Stimulated activated memory B cell treated with anti-CD40 and anti-IgM and Interleukin-4, amounts not matched to agents 10 μg/mL and 1 μg/mL and 100 μg/mL, for 72 hours (primary cell): ENCODE measurements at regions not wholly inside any gene's neighbourhood (a gene's known extent, or its start where the extent isn't known, plus 50 kb on each side); places are given as distances from the start of the nearest gene placed in this dataset.

Source experiments
- ATAC-seq: fragments of 150-1000 bp; cut with Tn5 transposase; 2 replicates; pipeline ENCODE4 v1.10.0; 2021
- H3K27ac Mint-ChIP-seq: one replicate; pipeline ENCODE4 v1.8.0; 2022; ENCODE audit warnings: mild to moderate bottlenecking, mixed read lengths
- H3K27me3 Mint-ChIP-seq: one replicate; pipeline ENCODE4 v1.8.0; 2022; ENCODE audit warnings: mixed read lengths
- H3K36me3 Mint-ChIP-seq: one replicate; pipeline ENCODE4 v1.8.0; 2022; ENCODE audit warnings: mixed read lengths
- H3K4me1 Mint-ChIP-seq: one replicate; pipeline ENCODE4 v1.8.0; 2022; ENCODE audit warnings: mixed read lengths
- H3K4me3 Mint-ChIP-seq: one replicate; pipeline ENCODE4 v1.8.0; 2022; ENCODE audit warnings: mild to moderate bottlenecking, moderate library complexity, mixed read lengths
- H3K9me3 Mint-ChIP-seq: one replicate; pipeline ENCODE4 v1.8.0; 2022; ENCODE audit warnings: mixed read lengths

DNA sequence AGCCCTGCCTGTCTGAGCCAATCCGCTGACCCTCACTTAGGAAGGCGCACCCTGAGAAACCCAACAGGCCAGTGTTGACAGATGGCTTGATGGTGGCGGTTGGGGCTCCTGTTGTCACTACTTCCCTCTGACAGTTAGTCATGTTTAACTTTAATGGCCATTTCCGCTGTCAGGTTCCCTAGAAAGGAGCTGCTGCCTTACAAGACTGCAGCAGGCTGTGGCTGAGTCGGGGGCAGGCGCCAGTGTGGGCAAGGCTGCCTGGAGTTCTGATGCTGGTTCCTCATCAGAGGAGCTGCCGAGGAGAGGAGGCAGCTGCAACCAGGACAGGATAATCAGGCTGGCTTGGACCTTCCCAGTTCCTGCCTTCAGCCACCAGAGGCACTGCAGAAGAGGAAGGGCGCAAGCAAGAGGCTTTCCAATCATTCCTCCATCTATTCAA, 223.2 kb upstream of the DYNLRB2 start:
- Mint-ChIP-seq H3K9me3 (peaks cover 2% of the 10 kb centered on the region), H3K4me3 (no peak overlapping the region)

DNA sequence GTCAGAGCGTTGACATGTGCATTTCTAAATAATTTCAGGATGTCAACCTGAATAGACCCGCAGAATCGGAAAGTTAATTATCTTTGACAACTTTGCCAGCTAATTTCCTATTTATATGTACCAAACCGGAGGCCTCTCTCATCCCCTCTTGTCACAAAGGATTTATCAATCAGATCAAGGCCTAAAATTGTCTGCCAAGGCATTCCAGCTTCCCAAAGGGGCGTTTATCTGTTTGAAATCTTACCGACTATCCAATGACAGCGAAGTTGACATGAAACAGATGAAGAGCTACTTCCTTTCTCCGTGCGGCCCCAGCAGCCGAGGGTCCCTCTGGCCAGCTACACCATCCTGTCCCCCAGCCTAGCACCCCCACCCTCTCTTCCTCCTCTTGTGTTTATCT, 223.7 kb upstream of the DYNLRB2 start:
- peaks cover 5% of the 10 kb centered on the region for H3K4me1 Mint-ChIP-seq
- no peak for ATAC-seq
- peaks cover 2% of the 10 kb centered on the region for H3K9me3 Mint-ChIP-seq
- H3K36me3 Mint-ChIP-seq: no peaks in the 10 kb centered on the region
- no peak overlapping the region for H3K27ac Mint-ChIP-seq
- H3K4me3 Mint-ChIP-seq: no peak overlapping the region
- peaks cover 40% of the 10 kb centered on the region for H3K27me3 Mint-ChIP-seq

More for the DNA sequence above, 223.2 kb upstream of the DYNLRB2 start:
- Mint-ChIP-seq H3K4me1 (peaks cover 5% of the 10 kb centered on the region), H3K27ac (no peak overlapping the region), H3K36me3 (no peaks in the 10 kb centered on the region), H3K27me3 (peaks cover 40% of the 10 kb centered on the region)
- ATAC-seq: no peak

DNA sequence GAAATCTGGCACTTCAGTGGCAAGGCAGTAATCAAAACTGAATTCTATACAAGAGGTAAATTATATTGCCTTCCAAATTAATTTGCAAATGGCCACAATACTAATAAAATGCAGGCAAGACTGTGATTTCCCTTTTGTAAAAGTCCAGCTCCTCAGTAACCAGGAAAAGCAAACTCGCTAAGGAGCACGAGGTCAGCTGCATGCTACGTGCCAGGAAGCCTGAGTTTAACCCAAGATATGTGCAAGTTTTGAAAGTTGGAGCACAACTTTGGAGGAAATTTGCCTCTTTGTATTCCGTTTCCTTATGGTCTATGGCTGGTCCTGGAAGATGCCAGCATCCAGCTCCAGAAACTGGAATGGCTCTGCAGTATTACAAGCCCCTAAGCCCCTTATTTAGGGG, 226.8 kb upstream of the DYNLRB2 start:
- Mint-ChIP-seq H3K4me3 (no peak overlapping the region), H3K4me1 (peaks cover 5% of the 10 kb centered on the region), H3K27ac (no peak overlapping the region), H3K9me3 (peaks cover 2% of the 10 kb centered on the region), H3K27me3 (peaks cover 30% of the 10 kb centered on the region), H3K36me3 (no peaks in the 10 kb centered on the region)
- ATAC-seq: no peak

DNA sequence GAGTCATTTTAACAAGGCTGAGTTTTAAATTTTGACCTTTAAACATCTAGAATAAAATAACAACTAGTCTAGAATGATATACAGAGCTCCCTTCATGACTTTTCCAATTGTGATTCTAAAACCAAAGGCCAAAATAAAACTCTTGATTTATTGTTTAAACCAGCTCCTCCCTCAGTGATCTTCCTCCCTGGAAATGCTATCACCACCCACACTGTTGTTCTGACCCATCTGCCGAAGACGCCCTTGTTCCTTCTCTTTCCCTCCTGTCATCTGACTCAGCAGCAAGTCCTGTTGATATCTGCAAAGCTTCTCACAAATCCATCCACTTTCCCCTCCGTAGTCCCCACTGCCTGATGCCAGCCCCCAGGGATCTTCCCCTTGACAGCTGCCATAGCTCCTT, 231.6 kb upstream of the DYNLRB2 start:
- no peaks in the 10 kb centered on the region for H3K9me3 Mint-ChIP-seq
- H3K27ac Mint-ChIP-seq: no peak overlapping the region
- peaks cover 21% of the 10 kb centered on the region for H3K27me3 Mint-ChIP-seq
- no peaks in the 10 kb centered on the region for H3K36me3 Mint-ChIP-seq
- no peaks in the 10 kb centered on the region for H3K4me1 Mint-ChIP-seq
- H3K4me3 Mint-ChIP-seq: no peak overlapping the region
- ATAC-seq: no peak

DNA sequence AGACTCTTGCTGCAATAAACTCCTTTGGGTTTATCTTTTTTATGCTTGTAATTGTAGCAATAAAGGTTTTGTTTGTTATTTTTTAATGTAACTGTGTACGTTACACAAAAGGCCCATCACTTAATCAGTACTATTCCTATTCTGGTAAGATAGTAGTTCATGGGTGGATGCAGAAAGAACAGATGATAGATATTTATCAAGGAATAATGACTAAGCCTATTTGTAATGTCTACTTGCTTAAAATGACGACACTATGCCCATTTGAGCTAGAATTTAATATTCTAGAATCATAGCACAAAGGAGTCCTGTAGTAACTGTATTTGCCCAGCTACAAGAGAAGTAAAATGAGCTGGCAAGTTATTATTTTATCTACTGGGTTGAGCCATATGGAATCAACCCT, 235.4 kb upstream of the DYNLRB2 start:
- no peak for ATAC-seq
- H3K4me1 Mint-ChIP-seq: no peaks in the 10 kb centered on the region
- H3K9me3 Mint-ChIP-seq: no peaks in the 10 kb centered on the region
- no peak overlapping the region for H3K4me3 Mint-ChIP-seq
- H3K27ac Mint-ChIP-seq: no peak overlapping the region
- H3K36me3 Mint-ChIP-seq: no peaks in the 10 kb centered on the region
- peaks cover 26% of the 10 kb centered on the region for H3K27me3 Mint-ChIP-seq

DNA sequence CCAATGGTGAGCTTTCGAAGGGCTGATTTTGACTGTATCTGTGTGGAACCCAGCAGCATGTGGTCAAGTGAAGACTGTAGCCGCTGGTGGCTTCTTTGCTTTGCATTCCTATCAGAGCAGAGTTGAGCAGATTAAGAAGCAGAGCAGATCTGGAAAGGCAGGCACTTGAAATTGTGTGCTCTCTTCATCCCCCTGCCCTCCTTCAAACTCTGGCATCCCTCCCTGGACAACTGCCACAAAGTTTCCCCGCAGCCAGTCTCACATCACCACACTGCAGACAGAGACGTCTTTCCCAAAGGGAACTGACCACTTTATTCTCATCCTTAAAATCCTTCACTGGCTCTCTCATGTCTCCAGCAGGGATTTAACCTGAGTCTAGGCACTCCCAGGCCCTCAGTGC, 237.1 kb upstream of the DYNLRB2 start:
- ATAC-seq: no peak

DNA sequence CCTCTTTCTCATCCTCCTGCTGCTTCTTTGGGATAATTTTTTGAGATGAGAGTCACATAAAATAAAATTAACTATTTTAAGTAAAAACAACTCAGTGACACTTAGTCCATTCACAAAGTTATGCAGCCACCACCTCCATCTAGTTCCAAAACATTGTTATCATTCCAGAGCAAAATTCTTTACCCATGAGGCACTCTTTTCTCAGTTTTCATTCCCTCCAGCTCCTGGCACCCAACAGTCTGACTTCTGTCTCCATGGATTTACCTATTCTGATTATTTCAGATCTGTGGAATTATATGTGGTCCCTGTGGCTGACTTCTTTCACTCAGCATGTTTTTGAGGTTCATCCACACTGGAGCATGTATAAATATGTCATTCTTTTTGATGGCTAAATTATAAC, 239.9 kb upstream of the DYNLRB2 start:
- peaks cover 17% of the 10 kb centered on the region for H3K27me3 Mint-ChIP-seq

More for the DNA sequence above, 237.1 kb upstream of the DYNLRB2 start:
- peaks cover 17% of the 10 kb centered on the region for H3K27me3 Mint-ChIP-seq
- H3K36me3 Mint-ChIP-seq: no peaks in the 10 kb centered on the region
- H3K4me1 Mint-ChIP-seq: no peaks in the 10 kb centered on the region
- H3K9me3 Mint-ChIP-seq: no peaks in the 10 kb centered on the region
- H3K4me3 Mint-ChIP-seq: no peak overlapping the region
- H3K27ac Mint-ChIP-seq: no peak overlapping the region

DNA sequence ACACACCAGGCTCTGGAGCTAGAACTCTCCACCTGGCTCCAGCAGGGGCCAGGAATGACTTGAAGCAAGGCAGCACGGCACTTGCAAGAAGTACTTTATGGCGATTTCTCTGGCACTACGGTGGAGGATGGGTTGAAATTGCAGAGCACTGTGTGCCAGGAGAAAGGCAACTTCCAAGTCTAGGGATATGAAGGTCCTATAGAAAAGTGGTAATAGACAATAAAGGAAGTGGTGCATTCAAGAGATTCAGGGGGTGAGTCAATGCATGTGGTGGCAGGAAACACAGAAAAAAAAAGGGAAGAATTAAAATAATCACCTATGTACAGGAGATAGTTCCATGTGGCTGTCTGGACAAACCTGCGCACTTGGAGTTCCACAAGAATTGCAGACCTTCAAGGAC, 240.3 kb upstream of the DYNLRB2 start:
- Mint-ChIP-seq H3K9me3 (no peaks in the 10 kb centered on the region), H3K27me3 (peaks cover 17% of the 10 kb centered on the region), H3K4me1 (no peaks in the 10 kb centered on the region), H3K27ac (no peak overlapping the region), H3K36me3 (no peaks in the 10 kb centered on the region), H3K4me3 (no peak overlapping the region)
- ATAC-seq: no peak

More for the DNA sequence above, 239.9 kb upstream of the DYNLRB2 start:
- no peaks in the 10 kb centered on the region for H3K36me3 Mint-ChIP-seq
- H3K4me1 Mint-ChIP-seq: no peaks in the 10 kb centered on the region
- no peak overlapping the region for H3K4me3 Mint-ChIP-seq
- ATAC-seq: no peak
- no peaks in the 10 kb centered on the region for H3K9me3 Mint-ChIP-seq
- no peak overlapping the region for H3K27ac Mint-ChIP-seq

DNA sequence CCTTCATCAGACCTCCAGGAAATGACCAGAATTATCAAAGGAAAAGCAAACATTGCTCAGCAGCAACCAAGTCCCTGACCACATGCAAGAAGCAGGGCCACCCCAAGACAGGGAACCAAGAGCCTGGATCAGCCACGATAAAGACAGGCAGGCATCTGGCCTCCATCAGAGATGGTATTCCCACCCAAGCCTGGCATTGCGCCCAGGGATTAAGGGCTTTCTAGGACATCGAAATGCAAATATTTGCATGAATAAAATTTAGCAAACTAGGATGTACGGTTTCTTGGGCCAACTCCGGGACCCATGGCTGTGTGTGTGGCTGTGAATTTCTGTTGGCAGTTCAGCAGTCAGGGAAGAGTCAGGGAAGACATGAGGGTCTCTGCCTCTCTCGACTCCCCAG, 241.4 kb upstream of the DYNLRB2 start:
- H3K27me3 Mint-ChIP-seq: peaks cover 7% of the 10 kb centered on the region
- no peaks in the 10 kb centered on the region for H3K9me3 Mint-ChIP-seq
- no peak overlapping the region for H3K27ac Mint-ChIP-seq
- ATAC-seq: no peak
- no peaks in the 10 kb centered on the region for H3K4me1 Mint-ChIP-seq
- H3K4me3 Mint-ChIP-seq: no peak overlapping the region
- H3K36me3 Mint-ChIP-seq: no peaks in the 10 kb centered on the region

DNA sequence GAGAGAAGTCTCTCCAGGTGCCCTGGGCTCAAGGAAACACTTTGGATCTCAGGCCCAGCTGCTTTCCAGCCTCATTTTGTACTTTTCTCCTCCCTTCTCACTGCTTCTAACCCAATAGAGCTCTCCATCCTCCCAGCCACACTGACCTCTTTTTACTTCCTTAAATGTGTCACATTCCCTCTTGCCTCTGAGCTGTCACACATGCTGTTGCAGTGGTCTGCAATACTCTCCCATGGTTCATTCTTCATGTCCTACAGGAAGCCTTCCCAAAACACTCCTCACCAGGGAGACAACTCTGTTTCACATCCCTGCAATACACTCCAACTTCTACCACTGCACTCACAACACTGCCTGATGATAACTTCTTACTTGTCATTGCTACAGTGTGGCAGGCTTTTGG, 242.1 kb upstream of the DYNLRB2 start:
- ATAC-seq: no peak
- no peak overlapping the region for H3K4me3 Mint-ChIP-seq
- H3K4me1 Mint-ChIP-seq: no peaks in the 10 kb centered on the region
- H3K27ac Mint-ChIP-seq: no peak overlapping the region
- peaks cover under 1% of the 10 kb centered on the region for H3K27me3 Mint-ChIP-seq
- no peaks in the 10 kb centered on the region for H3K36me3 Mint-ChIP-seq
- H3K9me3 Mint-ChIP-seq: no peaks in the 10 kb centered on the region

DNA sequence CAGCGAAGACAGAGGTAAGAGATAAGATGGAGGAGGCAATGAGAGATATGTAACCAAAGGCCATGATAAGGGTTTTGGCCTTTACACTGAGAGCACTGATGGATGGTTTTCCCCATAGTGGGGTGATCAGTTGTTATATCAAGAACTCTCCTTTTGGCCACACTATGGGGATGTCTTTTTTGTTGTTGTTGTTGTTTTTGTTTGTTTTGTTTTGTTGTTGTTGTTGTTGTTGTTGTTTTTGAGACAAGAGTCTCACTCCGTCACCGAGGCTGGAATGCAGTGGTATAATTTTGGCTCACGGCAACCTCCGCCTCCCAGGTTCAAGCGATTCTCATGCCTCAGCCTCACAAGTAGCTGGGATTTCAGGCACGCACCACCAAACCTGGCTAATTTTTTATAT, 244.8 kb upstream of the DYNLRB2 start:
- Mint-ChIP-seq H3K4me1 (no peaks in the 10 kb centered on the region), H3K27ac (no peak overlapping the region), H3K4me3 (no peak overlapping the region), H3K27me3 (no peaks in the 10 kb centered on the region), H3K9me3 (no peaks in the 10 kb centered on the region), H3K36me3 (no peaks in the 10 kb centered on the region)
- ATAC-seq: no peak

DNA sequence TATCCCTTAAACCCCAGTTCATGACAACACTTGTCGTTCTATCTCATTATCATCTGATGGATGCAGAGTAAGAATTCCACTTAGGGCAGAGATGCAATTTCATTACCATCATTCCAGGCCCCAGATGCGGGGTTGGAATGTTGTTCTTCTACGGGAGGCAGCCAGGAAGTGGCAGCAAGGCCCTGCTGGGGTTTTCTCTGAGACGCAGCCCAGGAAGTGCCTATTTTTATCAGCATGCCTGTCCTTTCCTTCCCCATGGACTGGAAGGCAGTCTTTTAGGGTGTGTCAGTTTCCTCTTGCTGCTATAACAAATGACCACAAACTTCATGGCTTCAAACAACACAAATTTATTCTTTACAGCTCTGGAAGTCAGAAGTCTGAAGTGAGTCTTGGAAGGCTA, 246.6 kb upstream of the DYNLRB2 start:
- ATAC-seq: no peak
- Mint-ChIP-seq H3K27me3 (no peaks in the 10 kb centered on the region), H3K27ac (no peak overlapping the region), H3K4me3 (no peak overlapping the region), H3K9me3 (no peaks in the 10 kb centered on the region), H3K4me1 (no peaks in the 10 kb centered on the region), H3K36me3 (no peaks in the 10 kb centered on the region)

DNA sequence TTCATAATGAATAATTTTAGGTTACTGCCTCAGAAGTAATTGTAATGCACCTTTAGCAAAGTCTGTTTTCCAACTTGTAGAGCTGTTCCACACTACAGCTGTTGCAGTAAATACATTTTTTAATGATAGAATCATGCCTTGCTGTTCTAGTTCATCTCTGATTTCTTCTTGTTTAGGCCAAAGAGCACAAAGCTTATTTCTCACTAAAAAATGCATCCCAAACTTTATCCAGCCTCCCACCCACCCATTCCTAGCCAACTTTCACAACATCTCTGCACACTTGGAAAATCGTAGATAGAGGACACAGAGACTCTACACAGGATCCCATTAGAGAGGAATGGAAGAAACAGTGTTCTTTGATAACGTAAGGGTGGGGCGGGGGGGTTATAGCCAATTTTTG, 252.2 kb upstream of the DYNLRB2 start:
- H3K9me3 Mint-ChIP-seq: no peaks in the 10 kb centered on the region
- H3K27me3 Mint-ChIP-seq: no peaks in the 10 kb centered on the region
- no peak for ATAC-seq
- no peak overlapping the region for H3K27ac Mint-ChIP-seq
- no peaks in the 10 kb centered on the region for H3K4me1 Mint-ChIP-seq
- H3K4me3 Mint-ChIP-seq: no peak overlapping the region
- H3K36me3 Mint-ChIP-seq: no peaks in the 10 kb centered on the region

DNA sequence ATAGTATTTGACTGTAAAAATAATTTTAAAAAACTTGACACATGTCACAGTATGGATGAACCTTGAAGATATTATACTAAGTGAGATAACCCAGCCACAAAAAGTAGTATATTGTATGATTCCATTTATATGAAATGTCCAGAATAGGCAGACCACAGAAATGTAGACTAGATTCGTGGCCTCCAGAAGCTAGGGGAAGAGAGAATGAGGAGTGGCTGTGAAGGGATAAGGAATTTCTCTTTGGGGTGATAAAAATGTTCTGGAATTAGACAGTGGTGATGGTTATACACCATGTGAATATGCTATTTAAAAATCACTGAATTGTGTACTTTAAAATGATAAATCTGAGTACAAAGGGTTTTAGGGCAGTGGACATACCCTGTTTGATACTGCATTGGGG, 253.1 kb upstream of the DYNLRB2 start:
- no peak overlapping the region for H3K27ac Mint-ChIP-seq
- H3K9me3 Mint-ChIP-seq: no peaks in the 10 kb centered on the region
- H3K36me3 Mint-ChIP-seq: no peaks in the 10 kb centered on the region
- no peaks in the 10 kb centered on the region for H3K27me3 Mint-ChIP-seq
- H3K4me3 Mint-ChIP-seq: no peak overlapping the region
- H3K4me1 Mint-ChIP-seq: no peaks in the 10 kb centered on the region
- no peak for ATAC-seq

DNA sequence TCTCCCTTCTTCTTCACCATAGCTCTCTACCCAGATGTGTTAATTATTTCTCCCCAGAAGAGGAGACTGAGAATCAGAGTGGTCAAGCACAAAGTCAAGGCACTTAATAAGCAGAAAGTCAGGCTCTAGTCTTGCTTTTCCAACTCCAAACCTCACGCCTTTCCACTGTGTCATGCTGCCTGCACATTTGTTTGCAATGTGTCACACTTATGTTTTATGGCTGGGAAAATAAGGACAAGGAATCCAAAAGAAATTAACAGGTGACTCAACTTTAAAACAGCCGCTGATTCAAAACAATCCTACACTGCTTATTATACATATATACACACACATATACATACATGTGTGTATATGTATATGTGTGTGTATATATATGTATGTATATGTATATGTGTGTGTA, 255.7 kb upstream of the DYNLRB2 start:
- no peak for ATAC-seq
- Mint-ChIP-seq H3K4me3 (no peak overlapping the region), H3K36me3 (no peaks in the 10 kb centered on the region), H3K27ac (no peak overlapping the region), H3K27me3 (no peaks in the 10 kb centered on the region), H3K4me1 (no peaks in the 10 kb centered on the region), H3K9me3 (no peaks in the 10 kb centered on the region)

DNA sequence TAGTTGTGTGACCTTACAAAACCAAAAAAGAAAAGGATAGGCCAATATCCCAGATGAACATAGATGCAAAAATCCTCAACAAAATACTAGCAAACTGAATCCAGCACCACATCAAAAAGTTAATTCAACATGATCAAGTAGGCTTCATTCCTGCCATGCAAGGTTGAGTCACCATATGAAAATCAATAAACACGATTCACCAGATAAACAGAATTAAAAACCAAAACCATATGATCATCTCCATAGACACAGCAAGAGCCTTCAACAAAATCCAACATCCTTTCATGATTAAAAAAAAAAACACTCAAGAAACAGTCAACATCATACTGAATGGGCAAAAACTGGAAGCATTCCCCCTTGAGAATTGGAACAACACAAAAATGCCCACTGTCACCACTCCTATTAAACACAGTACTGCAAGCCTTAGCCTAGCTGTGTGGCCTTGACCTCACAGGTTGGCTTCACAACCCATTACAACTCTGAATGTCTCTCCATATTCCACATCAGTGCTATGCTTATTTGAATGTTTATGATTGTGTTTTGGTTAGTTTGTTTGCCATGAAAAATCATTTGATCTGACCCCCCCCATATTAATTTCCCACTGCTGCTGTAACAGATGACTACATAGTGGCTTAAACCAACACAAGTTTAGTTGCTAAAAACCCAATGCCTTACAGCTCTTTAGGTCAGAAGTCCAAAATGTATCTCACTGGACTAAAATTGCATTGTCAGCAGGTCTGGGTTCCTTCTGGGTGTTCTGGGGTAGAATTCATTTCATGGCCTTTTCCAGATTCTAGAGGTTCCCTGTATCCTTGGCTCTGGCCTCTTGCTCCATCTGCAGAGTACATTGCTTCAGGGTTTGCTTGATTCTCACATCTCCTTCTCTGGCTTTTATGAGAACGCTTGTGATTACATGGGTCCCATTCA, 257.1 kb upstream of the DYNLRB2 start:
- Mint-ChIP-seq H3K4me3 (no peak overlapping the region), H3K9me3 (no peaks in the 10 kb centered on the region), H3K27ac (no peak overlapping the region), H3K36me3 (no peaks in the 10 kb centered on the region), H3K4me1 (no peaks in the 10 kb centered on the region), H3K27me3 (no peaks in the 10 kb centered on the region)
- no peak for ATAC-seq
